GM12892 (cell line): ENCODE measurements at regions not wholly inside any gene's neighbourhood (a gene's known extent, or its start where the extent isn't known, plus 50 kb on each side); places are given as distances from the start of the nearest gene placed in this dataset.

Experiments
- POLR2A ChIP-seq: IDR thresholded peaks from 2 replicates; pipeline ENCODE4 v1.6.1; 2011; ENCODE audit warnings: low read depth, low read length, control low read depth
- POLR2AphosphoS5 ChIP-seq: IDR thresholded peaks from 2 replicates; pipeline ENCODE4 v1.6.1; 2011; ENCODE audit warnings: low read depth, low read length, control low read depth
- TAF1 ChIP-seq: IDR thresholded peaks from 2 replicates; pipeline ENCODE4 v1.6.1; 2011; ENCODE audit warnings: low read depth, mild to moderate bottlenecking, control low read depth, low read length, borderline replicate concordance

DNA sequence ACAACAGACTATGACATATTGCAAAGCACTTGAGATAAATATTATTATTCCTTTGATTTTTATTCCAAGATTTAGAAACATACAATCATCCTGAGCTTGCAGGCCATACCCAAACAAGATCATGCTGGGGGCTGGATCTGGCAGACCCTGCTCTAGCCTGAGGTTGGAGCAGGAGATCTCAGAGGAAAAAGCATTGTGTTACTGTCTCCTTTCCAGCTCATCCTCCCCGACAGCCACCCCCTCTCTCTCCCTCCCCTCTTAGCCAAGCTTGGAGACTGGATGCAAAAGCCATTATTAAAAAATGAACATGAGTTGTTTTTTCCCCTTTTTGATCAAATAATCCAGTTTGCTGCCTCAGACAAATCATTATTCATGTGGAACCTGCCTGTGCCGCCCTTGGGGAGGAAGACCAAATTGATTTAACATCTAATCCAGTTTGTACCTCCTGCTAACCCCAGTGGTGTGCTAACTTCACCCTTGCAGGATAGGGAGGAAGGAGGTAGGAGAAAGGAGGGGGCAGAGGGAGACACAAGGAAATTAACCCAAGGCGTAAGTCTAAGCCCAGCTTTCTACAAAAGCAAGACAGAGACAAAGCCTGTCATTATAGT lies 565.8 kb upstream of the TBX3 start:
- TF ChIP-seq POLR2AphosphoS5 (no peak), POLR2A (no peak), TAF1 (no peak)
